ENCODE measurements at regions not wholly inside any gene's neighbourhood (a gene's known extent, or its start where the extent isn't known, plus 50 kb on each side); places are given as distances from the start of the nearest gene placed in this dataset.

DNA sequence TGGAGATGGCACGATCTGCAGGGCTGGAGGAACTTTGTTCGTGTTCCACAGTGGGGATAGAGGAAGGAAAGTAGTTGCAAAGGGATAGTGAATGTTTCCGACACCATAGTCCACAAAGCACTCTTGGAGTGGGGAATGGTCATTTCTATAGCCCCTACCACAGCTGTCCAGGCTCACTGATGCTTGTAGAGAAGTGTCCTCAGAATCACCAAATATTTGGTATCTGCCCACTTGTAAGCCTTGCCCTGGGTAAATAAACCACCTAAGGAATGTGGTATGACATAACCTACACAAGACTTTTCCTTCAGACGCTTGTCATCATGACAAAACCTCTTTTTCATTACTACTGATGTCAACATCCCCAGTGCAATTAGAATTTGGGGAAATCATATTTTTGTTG lies 686.5 kb upstream of the ARGLU1 start:
- Mint-ChIP-seq H3K27ac (no peak overlapping the region), H3K27me3 (ENCODE audit: insufficient read depth) (no peaks in the 10 kb centered on the region), H3K36me3 (ENCODE audit: low read depth) (no peaks in the 10 kb centered on the region), H3K4me3 (no peak overlapping the region), H3K9me3 (no peaks in the 10 kb centered on the region), H3K4me1 (peaks cover 4% of the 10 kb centered on the region)
- Histone ChIP-seq H3K4me3 (ENCODE audit: low read length) (no peak overlapping the region), H3K9ac (ENCODE audit: extremely low read depth, low read length, poor library complexity, severe bottlenecking) (no peak overlapping the region), H3K4me1 (ENCODE audit: control insufficient read depth, insufficient read depth, low read length) (no peaks in the 10 kb centered on the region), H3K9me3 (ENCODE audit: control insufficient read depth, low read length) (no peaks in the 10 kb centered on the region), H3K27me3 (ENCODE audit: control insufficient read depth, insufficient read depth, low read length, poor library complexity, severe bottlenecking) (no peaks in the 10 kb centered on the region), H3K27ac (ENCODE audit: low read depth, low read length) (no peak overlapping the region), H3K36me3 (ENCODE audit: control insufficient read depth, insufficient read depth, low read length) (no peaks in the 10 kb centered on the region)
- DNase-seq, result no peak
- TF ChIP-seq, protein P1, sequence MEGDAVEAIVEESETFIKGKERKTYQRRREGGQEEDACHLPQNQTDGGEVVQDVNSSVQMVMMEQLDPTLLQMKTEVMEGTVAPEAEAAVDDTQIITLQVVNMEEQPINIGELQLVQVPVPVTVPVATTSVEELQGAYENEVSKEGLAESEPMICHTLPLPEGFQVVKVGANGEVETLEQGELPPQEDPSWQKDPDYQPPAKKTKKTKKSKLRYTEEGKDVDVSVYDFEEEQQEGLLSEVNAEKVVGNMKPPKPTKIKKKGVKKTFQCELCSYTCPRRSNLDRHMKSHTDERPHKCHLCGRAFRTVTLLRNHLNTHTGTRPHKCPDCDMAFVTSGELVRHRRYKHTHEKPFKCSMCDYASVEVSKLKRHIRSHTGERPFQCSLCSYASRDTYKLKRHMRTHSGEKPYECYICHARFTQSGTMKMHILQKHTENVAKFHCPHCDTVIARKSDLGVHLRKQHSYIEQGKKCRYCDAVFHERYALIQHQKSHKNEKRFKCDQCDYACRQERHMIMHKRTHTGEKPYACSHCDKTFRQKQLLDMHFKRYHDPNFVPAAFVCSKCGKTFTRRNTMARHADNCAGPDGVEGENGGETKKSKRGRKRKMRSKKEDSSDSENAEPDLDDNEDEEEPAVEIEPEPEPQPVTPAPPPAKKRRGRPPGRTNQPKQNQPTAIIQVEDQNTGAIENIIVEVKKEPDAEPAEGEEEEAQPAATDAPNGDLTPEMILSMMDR (conservative IDR thresholded peaks at IDR 0.05), result no peak
- 89 to 93% methylated on average over 2 to 4 of the region's 4 CpGs for WGBS, 2 experiments (ENCODE audit: insufficient coverage in 1 of 2, insufficient read length in 1 of 2)

DNA sequence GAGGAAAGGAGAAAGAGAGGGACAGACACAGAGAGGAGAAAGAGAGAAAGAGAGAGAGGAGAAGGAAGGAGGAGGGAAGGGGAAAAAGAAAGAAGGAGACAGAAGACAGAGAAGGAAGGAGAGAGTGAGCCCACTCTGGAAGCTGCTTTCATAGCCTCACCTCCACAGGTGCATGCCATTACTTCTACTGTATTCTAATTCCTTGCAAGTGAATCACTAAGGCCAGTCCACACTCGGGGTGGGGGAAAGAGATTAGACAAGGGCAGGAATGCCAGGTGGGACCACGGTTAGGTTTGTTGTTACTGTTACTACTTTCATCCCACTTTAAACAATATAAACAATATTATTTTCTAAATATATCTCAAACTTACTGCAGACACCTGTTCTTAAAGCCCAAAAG lies 684.5 kb upstream of the ARGLU1 start:
- no peaks in the 10 kb centered on the region for H3K27me3 ChIP-seq (ENCODE audit: control insufficient read depth, insufficient read depth, low read length, poor library complexity, severe bottlenecking)
- H3K4me1 ChIP-seq (ENCODE audit: control insufficient read depth, insufficient read depth, low read length), result no peaks in the 10 kb centered on the region
- TF ChIP-seq, protein P1 (conservative IDR thresholded peaks at IDR 0.05), result no peak
- H3K36me3 ChIP-seq (ENCODE audit: control insufficient read depth, insufficient read depth, low read length), result no peaks in the 10 kb centered on the region
- DNase-seq, result no peak
- Mint-ChIP-seq H3K4me3 (no peak overlapping the region), H3K9me3 (no peaks in the 10 kb centered on the region), H3K36me3 (ENCODE audit: low read depth) (no peaks in the 10 kb centered on the region), H3K4me1 (peaks cover 9% of the 10 kb centered on the region), H3K27me3 (ENCODE audit: insufficient read depth) (no peaks in the 10 kb centered on the region), H3K27ac (no peak overlapping the region)
- H3K9me3 ChIP-seq (ENCODE audit: control insufficient read depth, low read length), result no peaks in the 10 kb centered on the region
- no peak overlapping the region for H3K27ac ChIP-seq (ENCODE audit: low read depth, low read length)
- 100% methylated on average over 2 of the region's 2 CpGs; no CpG with 5 or more reads in 1 of the 2 experiments for WGBS, 2 experiments (ENCODE audit: insufficient coverage in 1 of 2, insufficient read length in 1 of 2)
- H3K4me3 ChIP-seq (ENCODE audit: low read length), result no peak overlapping the region
- H3K9ac ChIP-seq (ENCODE audit: extremely low read depth, low read length, poor library complexity, severe bottlenecking), result no peak overlapping the region

DNA sequence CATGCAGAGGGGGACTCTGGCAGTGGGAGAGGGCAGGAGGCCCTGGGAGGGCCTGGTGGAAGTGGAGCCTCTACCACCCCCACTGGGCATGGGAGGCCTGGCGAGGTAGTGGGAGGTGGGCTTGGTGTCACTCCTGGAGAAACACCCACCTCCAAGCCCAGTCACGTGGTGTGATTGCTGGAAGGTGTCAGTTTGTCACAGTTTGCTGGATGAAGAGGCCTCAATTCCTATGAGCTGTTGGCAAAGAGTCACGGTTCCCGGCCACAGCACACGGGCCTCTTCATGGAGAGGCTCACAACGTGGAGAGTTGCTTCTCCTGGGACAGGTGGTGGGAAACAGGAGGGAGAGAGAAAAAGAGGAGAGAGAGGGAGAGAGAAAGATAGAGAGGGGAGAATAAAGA lies 684.1 kb upstream of the ARGLU1 start:
- H3K9me3 ChIP-seq (ENCODE audit: control insufficient read depth, low read length), result no peaks in the 10 kb centered on the region
- H3K9ac ChIP-seq (ENCODE audit: extremely low read depth, low read length, poor library complexity, severe bottlenecking), result no peak overlapping the region
- 53 to 72% methylated on average over 3 to 6 of the region's 6 CpGs for WGBS, 2 experiments (ENCODE audit: insufficient coverage in 1 of 2, insufficient read length in 1 of 2)
- TF ChIP-seq, protein P1 (conservative IDR thresholded peaks at IDR 0.05), result no peak
- no peak overlapping the region for H3K4me3 ChIP-seq (ENCODE audit: low read length)
- Mint-ChIP-seq H3K4me1 (peaks cover 9% of the 10 kb centered on the region), H3K36me3 (ENCODE audit: low read depth) (no peaks in the 10 kb centered on the region), H3K27me3 (ENCODE audit: insufficient read depth) (no peaks in the 10 kb centered on the region), H3K27ac (no peak overlapping the region), H3K4me3 (no peak overlapping the region), H3K9me3 (no peaks in the 10 kb centered on the region)
- H3K27me3 ChIP-seq (ENCODE audit: control insufficient read depth, insufficient read depth, low read length, poor library complexity, severe bottlenecking), result no peaks in the 10 kb centered on the region
- no peak for DNase-seq
- no peaks in the 10 kb centered on the region for H3K4me1 ChIP-seq (ENCODE audit: control insufficient read depth, insufficient read depth, low read length)
- H3K36me3 ChIP-seq (ENCODE audit: control insufficient read depth, insufficient read depth, low read length), result no peaks in the 10 kb centered on the region
- no peak overlapping the region for H3K27ac ChIP-seq (ENCODE audit: low read depth, low read length)
